ENCODE measurements at regions not wholly inside any gene's neighbourhood (a gene's known extent, or its start where the extent isn't known, plus 50 kb on each side); places are given as distances from the start of the nearest gene placed in this dataset.

DNA sequence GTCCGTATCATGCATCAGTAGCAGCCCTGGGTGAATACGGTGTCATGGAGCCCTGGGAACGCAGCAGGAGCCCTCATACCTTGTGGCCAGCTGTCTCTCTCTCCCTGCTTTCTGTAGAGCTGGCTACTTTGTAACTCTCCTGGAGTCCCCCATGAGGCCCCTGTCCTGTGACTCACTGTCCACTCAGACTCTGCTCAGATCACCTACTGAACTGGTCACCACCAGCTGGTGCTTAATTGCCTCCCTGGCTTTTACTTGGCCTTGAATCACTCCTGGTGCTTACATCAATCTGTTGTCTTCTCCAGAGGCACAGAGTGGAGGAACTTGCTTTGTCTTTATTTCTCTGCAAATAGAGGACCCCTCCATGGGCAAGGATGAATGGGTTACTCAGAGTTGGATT is 172.7 kb downstream of the HRH4 start:
- TF ChIP-seq CTCF (conservative IDR thresholded peaks at IDR 0.05; ENCODE audit: low read length) (no peak), EZH2phosphoT487 (IDR thresholded peaks at IDR 0.05; ENCODE audit: borderline replicate concordance, low read depth, low read length) (no peak)

Data from OCI-LY7 (cell line).